Daoy (cell line): ENCODE measurements at regions not wholly inside any gene's neighbourhood (a gene's known extent, or its start where the extent isn't known, plus 50 kb on each side); places are given as distances from the start of the nearest gene placed in this dataset.

Experiments used
- DNase-seq: peaks from one replicate; pipeline ENCODE4 v3.0.0-alpha.2; 2015; ENCODE audit warnings: low read depth

DNA sequence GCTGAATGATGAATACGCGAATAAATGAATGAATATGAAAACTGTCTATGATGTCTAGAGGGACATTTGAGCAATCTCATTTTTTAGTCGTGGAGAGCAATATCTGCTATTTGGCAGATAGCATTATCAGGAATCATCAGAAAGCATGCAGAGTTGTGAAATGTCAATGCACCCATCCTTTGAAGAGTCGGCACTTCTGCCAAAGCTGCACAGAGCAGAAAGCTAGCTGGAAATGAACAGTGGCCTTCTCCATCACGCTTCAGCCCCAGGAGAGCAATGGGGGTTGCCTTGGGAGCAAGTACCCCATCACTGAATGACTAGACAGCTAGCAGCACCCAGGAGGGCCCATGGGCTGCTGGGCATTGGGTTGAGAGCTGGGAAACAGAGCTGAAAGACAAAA lies 69.1 kb upstream of the PROK2 start:
- no peak for DNase-seq

DNA sequence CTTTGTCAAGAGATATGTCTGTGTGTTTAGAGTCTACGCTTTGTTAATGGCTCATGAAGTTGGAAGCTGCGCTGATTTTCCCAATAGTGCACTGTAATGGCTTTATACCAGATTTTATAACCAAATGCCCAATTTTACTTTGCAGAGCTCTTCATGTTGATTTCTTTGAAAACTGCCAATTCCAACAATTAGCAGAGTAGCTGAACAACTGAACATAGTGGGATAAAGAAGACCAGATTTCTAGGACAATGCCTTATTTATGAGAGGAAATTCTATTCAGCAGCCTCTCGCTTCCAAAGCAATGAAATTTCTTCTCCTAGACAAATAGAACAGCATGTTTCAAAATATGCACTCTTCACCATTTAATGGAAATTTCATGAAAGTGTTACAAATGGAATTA lies 66.9 kb upstream of the PROK2 start:
- DNase-seq = no peak

DNA sequence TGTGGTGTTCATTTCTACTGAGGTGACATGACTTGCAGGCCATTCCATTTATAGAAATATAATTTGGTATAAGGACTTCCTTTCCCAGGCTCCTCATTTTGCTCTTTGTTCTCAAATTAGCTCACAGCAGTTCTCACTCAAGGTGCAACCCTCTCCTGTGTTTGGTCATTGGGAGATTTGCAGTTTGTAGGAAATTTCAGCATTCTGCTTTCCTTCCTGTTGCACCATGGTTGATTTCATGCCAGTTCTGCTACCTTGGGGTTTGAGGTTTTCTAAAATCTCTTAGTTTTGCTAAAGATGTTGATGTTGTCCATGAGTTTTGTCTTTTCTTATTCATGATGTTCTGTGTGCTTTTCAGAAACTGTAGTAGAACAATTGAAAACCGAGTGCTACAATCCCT lies 65.7 kb upstream of the PROK2 start:
- DNase-seq = no peak

DNA sequence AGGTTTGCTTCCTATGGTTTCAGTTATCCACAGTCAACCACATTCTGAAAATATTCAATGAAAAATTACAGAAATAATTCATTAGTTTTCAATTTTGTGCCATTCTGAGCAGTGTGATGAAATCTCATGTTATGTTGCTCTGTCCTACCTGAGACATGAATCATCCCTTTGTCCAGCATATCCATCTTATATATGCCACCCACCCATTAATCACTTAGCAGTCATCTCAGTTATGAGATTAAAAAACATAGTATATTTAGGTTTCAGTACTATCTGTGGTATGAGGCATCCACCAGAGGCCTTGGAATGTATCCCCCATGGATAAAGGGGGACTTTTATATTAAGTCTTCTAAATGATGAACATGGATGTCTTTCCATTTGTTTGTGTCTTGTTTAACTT lies 64.7 kb upstream of the PROK2 start:
- DNase-seq = no peak

DNA sequence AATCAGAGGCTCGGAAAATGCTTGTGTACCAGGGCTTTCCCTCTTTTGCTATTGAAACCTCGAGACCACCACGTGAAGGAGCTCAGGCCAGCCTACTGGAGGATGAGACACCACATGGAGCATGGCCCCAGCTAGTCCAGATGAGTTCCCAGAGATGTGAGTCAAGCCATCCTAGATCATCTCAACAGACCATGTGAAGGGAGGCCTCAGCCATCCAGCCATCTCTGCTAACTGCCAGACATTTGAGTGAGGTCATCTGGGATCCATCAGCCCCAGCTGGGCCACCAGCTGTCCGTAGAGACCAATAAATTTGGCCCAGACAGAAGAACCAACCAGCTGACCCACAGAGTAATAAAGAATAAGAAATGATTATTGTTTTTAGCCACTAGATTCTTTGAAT lies 62.8 kb upstream of the PROK2 start:
- no peak for DNase-seq

DNA sequence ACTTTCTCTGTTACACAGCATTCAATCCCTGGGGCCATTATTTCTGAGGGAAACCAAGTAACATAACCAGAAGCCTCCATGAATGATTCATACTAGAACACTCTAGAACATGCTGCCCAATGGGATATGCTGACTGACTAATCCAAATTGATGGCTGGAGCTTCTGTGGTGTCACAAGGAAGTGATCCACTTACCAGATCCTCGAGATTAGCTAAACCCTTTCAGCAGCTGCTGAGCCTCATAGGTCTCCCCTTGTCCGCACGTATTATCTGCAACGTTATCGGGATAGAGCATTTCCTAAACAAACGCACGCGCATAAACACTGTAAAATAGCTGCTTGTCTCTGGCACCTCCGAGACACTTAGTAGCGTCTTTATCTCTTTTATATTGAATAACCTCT lies 61.2 kb upstream of the PROK2 start:
- DNase-seq = no peak

DNA sequence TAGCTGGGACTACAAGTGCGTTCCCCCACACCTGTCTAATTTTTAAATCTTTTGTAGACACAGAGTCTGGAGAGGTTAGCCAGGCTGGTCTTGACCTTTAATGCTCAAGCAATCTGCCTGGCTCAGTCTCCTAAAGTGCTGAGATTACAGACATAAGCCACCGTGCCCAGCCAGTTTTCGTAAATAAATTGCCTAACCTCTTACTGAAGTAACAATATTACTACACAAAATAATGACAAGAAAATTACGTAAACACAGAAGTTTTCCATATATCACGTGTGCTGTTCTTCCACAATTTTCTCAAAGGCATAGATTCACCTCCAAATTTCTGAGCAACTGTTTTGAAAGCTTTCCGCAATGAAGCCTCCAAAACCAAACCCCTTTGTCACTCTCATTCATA lies 58.1 kb upstream of the PROK2 start:
- DNase-seq = no peak

DNA sequence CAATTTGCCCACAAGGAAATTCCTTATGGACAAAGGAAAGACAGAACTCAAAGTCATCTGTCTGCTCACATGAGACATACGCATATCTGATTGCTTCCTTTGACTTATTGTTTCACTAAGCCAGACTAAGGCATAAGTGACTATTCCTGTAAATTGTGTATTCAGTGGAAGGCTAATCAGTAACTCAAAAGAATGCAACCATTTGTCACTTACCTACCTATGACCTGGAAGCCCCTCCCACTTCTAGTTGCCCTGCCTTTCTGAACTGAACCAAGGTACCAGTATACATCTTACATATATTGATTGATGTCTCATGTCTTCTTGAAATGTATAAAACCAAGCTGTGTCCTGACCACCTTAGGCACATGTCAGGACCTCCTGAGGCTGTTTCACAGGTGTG lies 53.5 kb upstream of the PROK2 start:
- DNase-seq = no peak
